ENCODE measurements at regions not wholly inside any gene's neighbourhood (a gene's known extent, or its start where the extent isn't known, plus 50 kb on each side); places are given as distances from the start of the nearest gene placed in this dataset.

DNA sequence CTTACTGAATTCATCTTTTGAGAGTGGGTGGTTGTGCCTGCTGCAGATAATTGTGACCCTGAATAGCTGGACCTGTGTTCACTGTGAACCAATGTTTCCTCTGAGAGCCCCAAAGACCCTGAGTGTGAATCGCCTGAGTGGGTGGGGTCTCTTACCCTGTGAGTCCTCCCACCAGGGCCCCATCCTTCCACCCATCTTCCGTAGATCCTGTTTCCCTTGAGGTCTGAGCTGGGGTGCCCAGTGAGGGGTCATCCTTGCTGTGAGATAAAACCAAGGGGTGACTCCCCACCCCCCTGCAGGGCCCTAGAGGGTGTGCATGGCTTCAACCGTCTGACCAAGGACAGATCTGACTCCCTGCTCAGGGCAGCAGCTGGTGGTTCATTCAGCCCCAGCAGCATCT, 78.0 kb upstream of the ZNF479 start:
- H4K20me1 ChIP-seq (ENCODE audit: insufficient read depth, low read length, poor library complexity, severe bottlenecking) = no peaks in the 10 kb centered on the region
- no peak overlapping the region for H3K4me2 ChIP-seq (ENCODE audit: low read depth, low read length, poor library complexity, severe bottlenecking)
- H2AFZ ChIP-seq (ENCODE audit: low read length) = no peak overlapping the region
- no peaks in the 10 kb centered on the region for H3K36me3 ChIP-seq (ENCODE audit: insufficient read depth, low read length)
- H3K9me2 ChIP-seq (replicated peaks; ENCODE audit: low read depth, low read length) = no peaks in the 10 kb centered on the region
- no peaks in the 10 kb centered on the region for H3F3A ChIP-seq (ENCODE audit: low read depth)
- no peaks in the 10 kb centered on the region for H3K27me3 ChIP-seq (ENCODE audit: insufficient read depth, low read length, poor library complexity, severe bottlenecking)
- no peak overlapping the region for H3K9ac ChIP-seq (ENCODE audit: low read depth, low read length, poor library complexity, severe bottlenecking)
- H3K79me2 ChIP-seq (ENCODE audit: insufficient read depth, low read length) = no peaks in the 10 kb centered on the region
- no peaks in the 10 kb centered on the region for H3K4me1 ChIP-seq (ENCODE audit: insufficient read depth, low read length, poor library complexity, severe bottlenecking)
- TF ChIP-seq, protein P1, sequence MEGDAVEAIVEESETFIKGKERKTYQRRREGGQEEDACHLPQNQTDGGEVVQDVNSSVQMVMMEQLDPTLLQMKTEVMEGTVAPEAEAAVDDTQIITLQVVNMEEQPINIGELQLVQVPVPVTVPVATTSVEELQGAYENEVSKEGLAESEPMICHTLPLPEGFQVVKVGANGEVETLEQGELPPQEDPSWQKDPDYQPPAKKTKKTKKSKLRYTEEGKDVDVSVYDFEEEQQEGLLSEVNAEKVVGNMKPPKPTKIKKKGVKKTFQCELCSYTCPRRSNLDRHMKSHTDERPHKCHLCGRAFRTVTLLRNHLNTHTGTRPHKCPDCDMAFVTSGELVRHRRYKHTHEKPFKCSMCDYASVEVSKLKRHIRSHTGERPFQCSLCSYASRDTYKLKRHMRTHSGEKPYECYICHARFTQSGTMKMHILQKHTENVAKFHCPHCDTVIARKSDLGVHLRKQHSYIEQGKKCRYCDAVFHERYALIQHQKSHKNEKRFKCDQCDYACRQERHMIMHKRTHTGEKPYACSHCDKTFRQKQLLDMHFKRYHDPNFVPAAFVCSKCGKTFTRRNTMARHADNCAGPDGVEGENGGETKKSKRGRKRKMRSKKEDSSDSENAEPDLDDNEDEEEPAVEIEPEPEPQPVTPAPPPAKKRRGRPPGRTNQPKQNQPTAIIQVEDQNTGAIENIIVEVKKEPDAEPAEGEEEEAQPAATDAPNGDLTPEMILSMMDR (conservative IDR thresholded peaks at IDR 0.05; ENCODE audit: low read length) = no peak
- no peak for TF ChIP-seq EZH2phosphoT487 (IDR thresholded peaks at IDR 0.05; ENCODE audit: borderline replicate concordance)
- H3K9me3 ChIP-seq (ENCODE audit: insufficient read depth, low read depth, low read length) = no peaks in the 10 kb centered on the region; the same call in 1 of the 2 replicates
- no peak overlapping the region for H3K4me3 ChIP-seq (ENCODE audit: low read length, poor library complexity, severe bottlenecking)

DNA sequence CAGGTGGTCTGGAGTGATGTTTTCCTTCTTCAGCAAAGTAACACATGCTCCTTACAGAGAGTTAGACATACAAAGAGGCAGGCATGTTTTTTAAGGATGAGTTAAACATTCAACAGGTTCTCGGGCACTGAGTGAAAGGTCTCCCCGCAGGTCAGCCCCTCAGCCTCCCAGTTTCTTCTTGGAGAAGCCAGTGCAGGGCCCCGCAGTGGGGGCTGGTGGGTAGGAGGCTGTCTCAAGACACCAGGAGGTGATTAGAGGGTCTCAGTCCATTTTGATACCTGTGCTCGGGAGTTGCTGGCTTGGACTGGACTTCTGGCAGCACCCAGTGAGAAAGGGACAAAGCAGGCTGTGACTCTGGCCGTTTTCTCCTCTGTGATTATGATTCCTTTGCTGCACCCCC, 78.6 kb upstream of the ZNF479 start:
- Histone ChIP-seq H3K36me3 (ENCODE audit: insufficient read depth, low read length) (no peaks in the 10 kb centered on the region), H4K20me1 (ENCODE audit: insufficient read depth, low read length, poor library complexity, severe bottlenecking) (no peaks in the 10 kb centered on the region), H3K4me3 (ENCODE audit: low read length, poor library complexity, severe bottlenecking) (no peak overlapping the region), H3K79me2 (ENCODE audit: insufficient read depth, low read length) (no peaks in the 10 kb centered on the region), H3K4me2 (ENCODE audit: low read depth, low read length, poor library complexity, severe bottlenecking) (no peak overlapping the region), H3K4me1 (ENCODE audit: insufficient read depth, low read length, poor library complexity, severe bottlenecking) (no peaks in the 10 kb centered on the region), H3F3A (ENCODE audit: low read depth) (no peaks in the 10 kb centered on the region), H3K9me2 (replicated peaks; ENCODE audit: low read depth, low read length) (no peaks in the 10 kb centered on the region), H3K27me3 (ENCODE audit: insufficient read depth, low read length, poor library complexity, severe bottlenecking) (no peaks in the 10 kb centered on the region), H3K9me3 (ENCODE audit: insufficient read depth, low read depth, low read length) (no peaks in the 10 kb centered on the region; the same call in 1 of the 2 replicates), H2AFZ (ENCODE audit: low read length) (no peak overlapping the region), H3K9ac (ENCODE audit: low read depth, low read length, poor library complexity, severe bottlenecking) (no peak overlapping the region)
- TF ChIP-seq, protein P1 (conservative IDR thresholded peaks at IDR 0.05; ENCODE audit: low read length) = no peak
- TF ChIP-seq EZH2phosphoT487 (IDR thresholded peaks at IDR 0.05; ENCODE audit: borderline replicate concordance) = no peak

DNA sequence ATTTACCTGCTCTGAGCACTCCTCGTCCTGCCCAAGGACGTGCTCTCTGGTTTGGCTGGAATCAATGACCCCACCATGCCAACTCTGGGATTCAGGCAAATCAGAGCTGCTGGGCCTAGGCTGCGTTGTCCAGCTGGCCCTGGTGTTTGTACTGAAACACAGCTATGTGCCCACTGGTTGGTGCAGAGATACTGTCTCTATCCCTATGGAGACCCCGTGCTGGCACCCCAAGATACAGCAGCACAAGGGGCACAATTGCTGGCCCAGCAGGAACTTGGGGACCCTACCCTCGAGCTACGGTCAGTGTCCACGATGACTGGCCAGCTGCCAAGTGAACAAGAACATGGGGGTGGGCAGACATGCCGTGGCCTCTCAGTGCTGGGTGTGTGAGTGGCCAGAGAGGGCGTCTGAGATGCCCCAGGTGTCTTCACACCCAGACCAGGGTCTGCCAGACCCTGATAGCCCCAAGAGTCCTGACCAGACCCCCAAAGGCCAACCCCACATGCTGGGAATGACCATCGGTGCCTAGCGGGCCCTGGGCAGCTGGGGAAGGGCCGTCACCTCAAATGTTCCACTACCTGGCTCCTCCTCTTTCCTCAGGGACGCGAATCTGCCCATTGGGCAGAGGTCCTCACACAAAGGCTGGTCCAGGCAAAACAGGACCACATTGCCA, 79.3 kb upstream of the ZNF479 start:
- Histone ChIP-seq H2AFZ (ENCODE audit: low read length) (no peak overlapping the region), H3K4me2 (ENCODE audit: low read depth, low read length, poor library complexity, severe bottlenecking) (no peak overlapping the region), H3K4me3 (ENCODE audit: low read length, poor library complexity, severe bottlenecking) (no peak overlapping the region), H3K4me1 (ENCODE audit: insufficient read depth, low read length, poor library complexity, severe bottlenecking) (no peaks in the 10 kb centered on the region), H3F3A (ENCODE audit: low read depth) (no peaks in the 10 kb centered on the region), H3K79me2 (ENCODE audit: insufficient read depth, low read length) (no peaks in the 10 kb centered on the region), H3K9me3 (ENCODE audit: insufficient read depth, low read depth, low read length) (no peaks in the 10 kb centered on the region; the same call in 1 of the 2 replicates), H3K9me2 (replicated peaks; ENCODE audit: low read depth, low read length) (no peaks in the 10 kb centered on the region), H3K36me3 (ENCODE audit: insufficient read depth, low read length) (no peaks in the 10 kb centered on the region), H3K27me3 (ENCODE audit: insufficient read depth, low read length, poor library complexity, severe bottlenecking) (no peaks in the 10 kb centered on the region), H4K20me1 (ENCODE audit: insufficient read depth, low read length, poor library complexity, severe bottlenecking) (no peaks in the 10 kb centered on the region), H3K9ac (ENCODE audit: low read depth, low read length, poor library complexity, severe bottlenecking) (no peak overlapping the region)
- TF ChIP-seq, protein P1 (conservative IDR thresholded peaks at IDR 0.05; ENCODE audit: low read length) = no peak
- TF ChIP-seq EZH2phosphoT487 (IDR thresholded peaks at IDR 0.05; ENCODE audit: borderline replicate concordance) = no peak

Data from Loucy (cell line).